ENCODE measurements at regions not wholly inside any gene's neighbourhood (a gene's known extent, or its start where the extent isn't known, plus 50 kb on each side); places are given as distances from the start of the nearest gene placed in this dataset.
A peak's percentile ranks its signal among the peaks of the same experiment; 100 is the strongest.
"Not testable (repeated sequence)": the region's sequence is repeated elsewhere in the genome, so short reads cannot be mapped to it uniquely, and the experiment has no call there.

- Histone ChIP-seq H3K4me2 (no peak overlapping the region), H3K9ac (no peak overlapping the region), H3K9me3 (replicated peaks in 1 of 11) (no peaks in the 10 kb centered on the region), H3K36me3 (no peaks in the 10 kb centered on the region), H3K4me1 (peaks cover 0 to 10% (median 6%) of the 10 kb centered on the region in 10 experiments; a peak in 9 of 20 replicates), H3K27me3 (no peaks in the 10 kb centered on the region), H4K20me1 (no peaks in the 10 kb centered on the region; a peak in 1 of 22 replicates), H3K27ac (no peak overlapping the region), H3K4me3 (no peak overlapping the region)
- no peak for TF ChIP-seq Cebpa-rat (IDR thresholded peaks at IDR 0.05)
Observed at GRCh38 chr1:229004066-229004833, 266.7 kb upstream of the RAB4A start.

DNA sequence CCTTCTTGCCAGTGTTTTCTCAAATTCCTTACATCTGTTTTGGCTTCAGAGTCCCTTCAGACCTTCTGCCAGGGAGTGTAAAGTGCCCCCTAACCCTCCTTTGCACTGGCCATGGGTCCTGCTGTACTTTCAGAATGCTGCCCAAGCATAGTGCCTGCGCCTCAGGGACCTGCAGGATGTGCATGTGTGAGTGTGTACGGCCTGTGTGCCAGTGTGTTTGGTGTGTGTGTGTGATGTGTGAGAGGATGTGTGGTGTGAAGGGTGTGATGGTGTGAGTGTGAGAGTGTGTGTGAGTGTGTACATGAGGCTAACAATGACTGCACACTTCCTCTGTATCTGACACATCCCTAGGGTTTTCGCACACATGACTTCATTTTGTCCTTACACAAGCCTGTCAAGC, 265.8 kb upstream of the RAB4A start:
- Histone ChIP-seq H3K4me2 (no peak overlapping the region), H3K27me3 (no peaks in the 10 kb centered on the region), H3K4me3 (no peak overlapping the region), H3K9ac (no peak overlapping the region), H3K9me3 (replicated peaks in 1 of 11) (no peaks in the 10 kb centered on the region), H3K27ac (no peak overlapping the region), H3K4me1 (peaks cover 0 to 10% (median 6%) of the 10 kb centered on the region in 10 experiments; a peak in 9 of 20 replicates), H4K20me1 (no peaks in the 10 kb centered on the region; a peak in 1 of 22 replicates), H3K36me3 (no peaks in the 10 kb centered on the region)
- TF ChIP-seq Cebpa-rat (IDR thresholded peaks at IDR 0.05) = no peak

DNA sequence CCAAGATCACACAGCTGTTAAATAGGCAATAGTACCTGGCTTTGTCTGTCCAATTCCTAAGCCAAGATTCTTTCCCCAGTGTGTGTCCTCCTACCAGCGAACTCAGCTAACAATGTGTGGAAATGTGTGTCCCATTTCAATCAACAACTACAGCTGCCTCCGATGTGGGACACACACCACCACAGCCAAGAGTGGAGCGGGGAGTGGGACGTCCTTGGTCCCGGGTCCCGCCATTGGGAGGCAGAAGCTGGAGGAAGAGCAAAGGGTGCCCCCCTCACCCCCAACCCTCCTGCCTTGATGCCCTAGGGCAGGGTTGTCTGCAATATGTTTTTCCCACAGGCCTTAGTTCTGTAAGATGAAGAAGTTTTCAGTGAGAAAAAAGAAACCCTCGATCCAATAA, 265.4 kb upstream of the RAB4A start:
- Histone ChIP-seq H3K27me3 (no peaks in the 10 kb centered on the region), H3K4me1 (peaks cover 0 to 10% (median 6%) of the 10 kb centered on the region in 10 experiments; a peak in 9 of 20 replicates), H3K27ac (no peak overlapping the region), H3K9me3 (replicated peaks in 1 of 11) (no peaks in the 10 kb centered on the region), H3K9ac (no peak overlapping the region), H3K4me2 (no peak overlapping the region), H4K20me1 (no peaks in the 10 kb centered on the region; a peak in 1 of 22 replicates), H3K36me3 (no peaks in the 10 kb centered on the region), H3K4me3 (no peak overlapping the region)
- TF ChIP-seq Cebpa-rat (IDR thresholded peaks at IDR 0.05) = no peak

GRCh38 chr1:229006121-229006870, 264.6 kb upstream of the RAB4A start:
- Histone ChIP-seq H3K4me3 (no peak overlapping the region), H3K4me2 (no peak overlapping the region), H3K4me1 (peaks cover 0 to 10% (median 6%) of the 10 kb centered on the region in 10 experiments; a peak in 9 of 20 replicates), H4K20me1 (no peaks in the 10 kb centered on the region; a peak in 1 of 22 replicates), H3K27me3 (no peaks in the 10 kb centered on the region), H3K9me3 (replicated peaks in 1 of 11) (no peaks in the 10 kb centered on the region), H3K27ac (no peak overlapping the region), H3K9ac (no peak overlapping the region), H3K36me3 (no peaks in the 10 kb centered on the region)
- no peak for TF ChIP-seq Cebpa-rat (IDR thresholded peaks at IDR 0.05)

- TF ChIP-seq Cebpa-rat (IDR thresholded peaks at IDR 0.05) = no peak
- Histone ChIP-seq H3K4me3 (no peak overlapping the region), H3K9me3 (replicated peaks in 1 of 11) (no peaks in the 10 kb centered on the region), H3K36me3 (no peaks in the 10 kb centered on the region), H4K20me1 (no peaks in the 10 kb centered on the region; a peak in 1 of 22 replicates), H3K27ac (no peak overlapping the region), H3K4me2 (no peak overlapping the region), H3K4me1 (peaks cover 0 to 10% (median 6%) of the 10 kb centered on the region in 10 experiments; a peak in 9 of 20 replicates), H3K27me3 (no peaks in the 10 kb centered on the region), H3K9ac (no peak overlapping the region)
Observed at GRCh38 chr1:229007167-229007566, 263.7 kb upstream of the RAB4A start.

GRCh38 chr1:229007701-229008100, 263.2 kb upstream of the RAB4A start:
- Histone ChIP-seq H4K20me1 (no peaks in the 10 kb centered on the region; a peak in 1 of 22 replicates), H3K27ac (no peak overlapping the region), H3K4me1 (peaks cover 0 to 10% (median 6%) of the 10 kb centered on the region in 10 experiments; a peak in 9 of 20 replicates), H3K4me2 (no peak overlapping the region), H3K4me3 (no peak overlapping the region), H3K27me3 (no peaks in the 10 kb centered on the region), H3K9me3 (replicated peaks in 1 of 11) (no peaks in the 10 kb centered on the region), H3K9ac (no peak overlapping the region), H3K36me3 (no peaks in the 10 kb centered on the region)
- TF ChIP-seq Cebpa-rat (IDR thresholded peaks at IDR 0.05) = no peak

DNA sequence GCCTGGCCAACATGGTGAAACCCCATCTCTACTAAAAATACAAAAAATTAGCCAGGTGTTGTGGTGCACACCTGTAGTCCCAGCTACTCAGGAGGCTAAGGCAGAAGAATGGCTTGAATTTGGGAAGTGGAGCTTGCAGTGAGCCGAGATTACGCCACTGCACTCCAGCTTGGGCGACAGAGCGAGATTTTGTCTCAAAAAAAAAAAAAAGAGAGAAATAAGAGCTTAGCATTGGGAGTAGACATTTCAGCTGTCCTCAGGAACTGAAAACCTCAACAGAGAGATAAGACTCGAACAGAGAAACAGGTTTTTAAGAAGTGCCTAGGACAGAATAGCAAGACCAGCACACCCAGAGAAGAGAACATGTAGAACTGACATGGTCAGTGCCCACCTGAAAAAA, 262.6 kb upstream of the RAB4A start:
- not testable (repeated sequence) for H3K27me3 ChIP-seq; H3K36me3 ChIP-seq; H3K9ac ChIP-seq; H3K9me3 ChIP-seq (replicated peaks in 1 of 11); H4K20me1 ChIP-seq; H3K4me3 ChIP-seq; H3K27ac ChIP-seq
- peaks cover 0 to 10% (median 6%) of the 10 kb centered on the region in 10 experiments; a peak in 9 of 20 replicates for H3K4me1 ChIP-seq
- H3K4me2 ChIP-seq = peak overlapping the region in 7 of 11 experiments; percentile 4 to 50 (median 40); a peak in 11 of 22 replicates

DNA sequence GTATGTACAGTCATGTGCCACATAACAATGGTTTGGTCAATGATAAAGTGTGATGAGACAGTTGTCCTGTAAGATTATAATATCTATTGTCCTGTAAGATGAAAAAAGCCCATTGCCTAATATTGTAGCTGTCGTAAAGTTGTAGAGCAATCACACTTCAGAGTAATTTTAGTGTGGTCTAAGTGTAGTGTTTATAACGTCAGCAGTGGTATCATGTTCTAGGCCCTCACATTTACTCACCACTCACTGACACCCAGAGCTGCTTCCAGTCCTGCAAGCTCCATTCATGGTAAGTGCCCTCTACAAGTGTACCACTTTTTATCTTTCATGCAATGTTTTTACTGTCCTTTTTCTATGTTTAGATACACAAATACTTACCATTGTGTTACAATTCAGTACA, 259.9 kb upstream of the RAB4A start:
- Histone ChIP-seq H3K9ac (no peak overlapping the region), H3K27ac (no peak overlapping the region), H3K4me1 (peaks cover 0 to 10% (median 6%) of the 10 kb centered on the region in 10 experiments; a peak in 9 of 20 replicates), H3K36me3 (no peaks in the 10 kb centered on the region), H3K4me2 (no peak overlapping the region), H3K4me3 (no peak overlapping the region), H3K27me3 (no peaks in the 10 kb centered on the region), H4K20me1 (no peaks in the 10 kb centered on the region), H3K9me3 (replicated peaks in 1 of 11) (no peaks in the 10 kb centered on the region)
- TF ChIP-seq Cebpa-rat (IDR thresholded peaks at IDR 0.05) = no peak

DNA sequence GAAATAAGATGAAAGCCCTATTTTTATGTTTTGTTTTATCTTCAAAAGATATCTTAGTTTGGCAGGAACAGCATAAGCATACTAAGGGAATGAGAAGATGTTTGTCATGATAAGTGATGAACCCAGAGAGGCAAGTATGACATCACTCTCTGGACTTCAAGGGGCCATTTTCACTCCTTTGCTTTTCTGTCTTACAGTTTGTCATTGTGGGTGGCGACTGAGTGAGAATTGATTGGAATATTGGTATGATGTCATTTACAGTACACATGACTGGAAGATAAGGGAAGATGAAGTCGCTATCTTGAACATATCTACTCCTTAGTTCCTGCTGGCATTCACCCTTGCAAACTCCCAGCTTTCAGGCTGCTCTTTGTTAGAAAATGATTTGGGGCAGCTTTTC, 258.1 kb upstream of the RAB4A start:
- no peak overlapping the region for H3K4me2 ChIP-seq
- no peaks in the 10 kb centered on the region for H4K20me1 ChIP-seq
- H3K4me3 ChIP-seq = no peak overlapping the region
- H3K36me3 ChIP-seq = no peaks in the 10 kb centered on the region
- H3K9ac ChIP-seq = no peak overlapping the region
- no peak overlapping the region for H3K27ac ChIP-seq
- no peaks in the 10 kb centered on the region; a peak in 1 of 22 replicates for H3K27me3 ChIP-seq
- TF ChIP-seq Cebpa-rat (IDR thresholded peaks at IDR 0.05) = no peak
- H3K9me3 ChIP-seq (replicated peaks in 1 of 11) = no peaks in the 10 kb centered on the region
- H3K4me1 ChIP-seq = peaks cover 0 to 10% (median 6%) of the 10 kb centered on the region in 10 experiments; a peak in 9 of 20 replicates
